ENCODE measurements at regions not wholly inside any gene's neighbourhood (a gene's known extent, or its start where the extent isn't known, plus 50 kb on each side); places are given as distances from the start of the nearest gene placed in this dataset.
A peak's percentile ranks its signal among the peaks of the same experiment; 100 is the strongest.

DNA sequence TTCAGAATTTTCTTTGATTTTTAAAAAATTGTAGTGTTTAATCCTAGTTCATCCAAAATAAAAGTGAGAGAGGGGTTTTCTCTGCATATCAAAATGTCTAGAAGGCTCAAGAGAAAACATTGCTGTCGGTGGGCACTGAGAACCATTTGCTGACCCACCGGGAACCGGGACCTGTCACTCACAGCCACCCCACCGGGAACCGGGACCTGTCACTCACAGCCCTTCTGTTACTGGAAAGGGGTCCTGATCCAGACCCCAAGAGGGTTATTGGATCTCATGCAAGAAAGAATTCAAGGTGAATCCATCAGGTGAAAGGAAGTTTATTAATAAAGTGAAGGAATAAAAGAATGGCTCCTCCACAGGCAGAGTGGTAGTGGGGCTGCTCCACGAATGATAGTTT is 106.0 kb upstream of the SFSWAP start:
- Histone ChIP-seq H3K36me3 (no peaks in the 10 kb centered on the region), H3K27me3 (peaks cover 6% of the 10 kb centered on the region; the same call in 1 of the 2 replicates), H3K4me3 (no peak overlapping the region), H3K9me3 (no peaks in the 10 kb centered on the region)
- no peak for DNase-seq

DNA sequence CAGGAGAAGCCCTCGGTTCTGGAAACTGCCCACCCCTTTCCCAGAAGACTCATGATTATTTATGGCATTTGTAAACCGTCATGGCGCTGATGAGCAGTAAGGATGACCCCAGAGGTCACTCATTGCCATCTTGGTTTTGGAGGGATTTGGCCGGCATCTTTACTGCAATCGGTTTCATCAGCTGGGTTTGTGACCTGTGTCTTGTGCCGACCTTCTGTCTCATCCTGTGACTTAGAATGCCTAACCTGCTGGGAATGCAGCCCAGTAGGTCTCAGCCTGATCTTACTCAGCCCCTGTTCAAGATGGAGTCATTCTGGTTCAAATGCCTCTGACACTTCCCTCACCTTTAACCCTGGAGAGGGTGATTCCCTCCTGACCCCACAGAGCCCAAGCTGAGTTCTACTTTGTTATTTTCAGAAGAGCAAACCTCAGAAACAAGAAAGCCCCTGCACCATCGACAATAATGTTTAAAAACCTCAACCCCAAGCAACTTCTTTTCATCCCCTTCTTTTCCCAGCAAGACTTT is 105.5 kb upstream of the SFSWAP start:
- Histone ChIP-seq H3K4me3 (no peak overlapping the region), H3K9me3 (no peaks in the 10 kb centered on the region), H3K36me3 (no peaks in the 10 kb centered on the region), H3K27me3 (peaks cover 6% of the 10 kb centered on the region; the same call in 1 of the 2 replicates)
- DNase-seq, result no peak

GRCh38 chr12:131606218-131606901 is 104.5 kb upstream of the SFSWAP start:
- no peak for DNase-seq
- H3K9me3 ChIP-seq, result no peaks in the 10 kb centered on the region
- no peaks in the 10 kb centered on the region for H3K36me3 ChIP-seq
- H3K4me3 ChIP-seq, result no peak overlapping the region
- peaks cover 6% of the 10 kb centered on the region; the same call in 1 of the 2 replicates for H3K27me3 ChIP-seq

- Histone ChIP-seq H3K27me3 (peaks cover 9% of the 10 kb centered on the region; the same call in 1 of the 2 replicates), H3K9me3 (no peaks in the 10 kb centered on the region)
- DNase-seq, result no peak
Observed at GRCh38 chr12:131607658-131608447, 103.0 kb upstream of the SFSWAP start.

GRCh38 chr12:131608740-131609690 is 101.9 kb upstream of the SFSWAP start:
- H3K27me3 ChIP-seq, result peaks cover 16% of the 10 kb centered on the region
- no peaks in the 10 kb centered on the region for H3K36me3 ChIP-seq
- H3K9me3 ChIP-seq, result no peaks in the 10 kb centered on the region
- DNase-seq, result peak; percentile 66
- H3K4me3 ChIP-seq, result no peak overlapping the region

More at GRCh38 chr12:131607658-131608447, 103.0 kb upstream of the SFSWAP start:
- Histone ChIP-seq H3K4me3 (no peak overlapping the region), H3K36me3 (no peaks in the 10 kb centered on the region)

DNA sequence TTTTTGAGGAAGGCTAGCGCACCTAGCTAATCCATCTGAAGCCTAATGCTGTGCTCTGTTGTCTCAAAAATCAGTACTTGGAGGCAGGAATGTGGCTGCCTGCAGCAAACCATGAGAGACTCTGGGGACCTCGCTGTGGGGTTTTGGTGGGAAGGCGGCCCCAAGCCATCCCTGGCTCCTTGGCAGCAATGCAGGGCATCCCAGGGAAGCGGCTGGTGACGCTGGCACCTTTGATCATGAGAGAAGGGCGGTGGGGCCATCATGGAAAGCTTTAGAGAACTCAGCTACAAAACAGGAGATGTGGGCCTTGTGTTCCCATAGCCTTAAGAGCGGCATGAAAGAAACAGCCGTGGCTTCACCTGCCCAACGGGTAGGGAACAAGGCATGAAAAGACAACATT is 101.1 kb upstream of the SFSWAP start:
- H3K27me3 ChIP-seq, result peaks cover 21% of the 10 kb centered on the region
- H3K4me3 ChIP-seq, result no peak overlapping the region
- no peaks in the 10 kb centered on the region for H3K36me3 ChIP-seq
- no peaks in the 10 kb centered on the region for H3K9me3 ChIP-seq
- DNase-seq, result no peak

- Histone ChIP-seq H3K27me3 (peaks cover 24% of the 10 kb centered on the region), H3K36me3 (no peaks in the 10 kb centered on the region), H3K9me3 (no peaks in the 10 kb centered on the region), H3K4me3 (no peak overlapping the region)
- DNase-seq, result no peak
Observed at GRCh38 chr12:131610181-131610580, 100.7 kb upstream of the SFSWAP start.

- Histone ChIP-seq H3K36me3 (no peaks in the 10 kb centered on the region), H3K27me3 (peaks cover 23% of the 10 kb centered on the region), H3K9me3 (no peaks in the 10 kb centered on the region), H3K4me3 (no peak overlapping the region)
- DNase-seq, result no peak
Observed at GRCh38 chr12:131610891-131611290, 100.0 kb upstream of the SFSWAP start.

GRCh38 chr12:131611416-131612091 is 99.3 kb upstream of the SFSWAP start:
- peaks cover 19% of the 10 kb centered on the region for H3K27me3 ChIP-seq
- no peaks in the 10 kb centered on the region for H3K36me3 ChIP-seq
- no peaks in the 10 kb centered on the region for H3K9me3 ChIP-seq
- no peak overlapping the region for H3K4me3 ChIP-seq
- DNase-seq, result no peak

- DNase-seq, result no peak
- H3K9me3 ChIP-seq, result no peaks in the 10 kb centered on the region
- H3K4me3 ChIP-seq, result no peak overlapping the region
- peaks cover 19% of the 10 kb centered on the region for H3K27me3 ChIP-seq
- no peaks in the 10 kb centered on the region for H3K36me3 ChIP-seq
Observed at GRCh38 chr12:131612092-131612755, 98.7 kb upstream of the SFSWAP start.

- DNase-seq, result no peak
- H3K27me3 ChIP-seq, result peaks cover 21% of the 10 kb centered on the region
- H3K36me3 ChIP-seq, result no peaks in the 10 kb centered on the region
- H3K4me3 ChIP-seq, result no peak overlapping the region
- no peaks in the 10 kb centered on the region for H3K9me3 ChIP-seq
Observed at GRCh38 chr12:131613186-131613585, 97.7 kb upstream of the SFSWAP start.

- no peak for DNase-seq
- no peak overlapping the region for H3K4me3 ChIP-seq
- no peaks in the 10 kb centered on the region for H3K9me3 ChIP-seq
- peaks cover 23% of the 10 kb centered on the region for H3K27me3 ChIP-seq
- no peaks in the 10 kb centered on the region for H3K36me3 ChIP-seq
Observed at GRCh38 chr12:131613678-131614077, 97.2 kb upstream of the SFSWAP start.

DNA sequence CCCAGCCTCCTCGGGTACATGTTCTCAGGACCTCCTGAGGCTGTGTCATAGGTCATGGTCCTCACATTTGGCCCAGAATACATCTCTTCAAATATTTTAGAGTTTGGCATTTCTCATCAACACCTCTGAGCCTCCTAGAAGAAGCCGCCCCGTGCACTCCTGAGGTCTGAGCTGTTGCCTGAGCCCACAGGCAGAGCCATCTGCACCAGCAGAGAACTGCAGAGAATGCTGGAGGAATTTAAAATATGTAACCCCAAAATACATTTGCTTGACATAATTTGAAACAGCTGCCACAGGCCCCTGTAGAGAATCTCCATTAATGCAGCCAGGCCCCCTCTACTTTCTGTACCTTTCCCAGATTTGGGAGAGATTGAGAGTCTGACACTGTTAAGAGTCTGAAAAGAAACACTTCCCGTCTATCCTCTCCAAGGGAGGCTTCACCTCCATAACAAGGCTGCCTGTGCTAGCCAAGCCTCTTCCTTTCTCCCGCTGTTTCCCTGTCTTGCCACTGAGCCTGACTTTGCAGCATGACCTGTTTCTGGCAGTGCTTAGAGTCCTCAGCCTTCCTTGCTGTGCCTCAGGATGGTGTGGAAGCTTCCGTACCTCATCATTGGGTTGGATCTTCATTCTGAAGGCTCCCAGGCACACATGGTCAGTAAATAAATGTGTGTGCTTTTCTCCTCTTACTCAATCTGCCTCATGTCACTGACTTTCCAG is 95.4 kb upstream of the SFSWAP start:
- Histone ChIP-seq H3K27me3 (peaks cover 23% of the 10 kb centered on the region), H3K9me3 (no peaks in the 10 kb centered on the region), H3K4me3 (no peak overlapping the region), H3K36me3 (no peaks in the 10 kb centered on the region)
- no peak for DNase-seq

DNA sequence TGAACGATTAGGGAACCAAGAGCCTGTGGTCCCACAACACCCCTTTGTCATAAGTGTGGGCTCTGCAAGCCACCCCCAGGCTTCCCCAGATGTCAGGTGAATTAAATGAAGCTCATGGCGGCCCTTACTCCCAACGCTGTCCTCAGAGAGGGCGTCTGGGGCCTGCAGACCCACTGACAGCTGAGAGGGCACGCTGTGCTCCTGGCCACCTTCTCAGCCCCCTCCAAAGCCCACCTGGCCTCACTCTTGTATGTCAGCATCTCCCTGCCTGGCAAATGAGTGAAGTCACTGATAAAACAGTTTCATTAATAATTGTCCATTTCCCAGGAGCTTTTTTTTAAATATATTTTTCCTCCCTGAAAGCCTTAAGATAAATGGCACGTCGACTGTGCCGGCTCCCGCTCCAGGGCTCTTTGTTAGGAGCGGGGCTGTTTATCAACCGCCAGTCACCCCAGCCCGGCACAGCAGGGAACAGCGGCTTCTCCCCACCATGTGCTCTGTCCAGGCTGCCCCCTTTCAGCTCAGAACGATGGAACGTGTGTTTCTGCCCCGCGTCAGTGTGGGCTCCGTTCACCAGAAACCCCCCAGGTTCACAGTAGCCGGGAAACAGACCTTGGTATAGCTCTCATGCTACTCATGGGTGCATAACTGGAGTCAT is 94.7 kb upstream of the SFSWAP start:
- H3K4me3 ChIP-seq, result no peak overlapping the region
- no peak for DNase-seq
- H3K36me3 ChIP-seq, result no peaks in the 10 kb centered on the region
- no peaks in the 10 kb centered on the region for H3K9me3 ChIP-seq
- peaks cover 23% of the 10 kb centered on the region for H3K27me3 ChIP-seq

DNA sequence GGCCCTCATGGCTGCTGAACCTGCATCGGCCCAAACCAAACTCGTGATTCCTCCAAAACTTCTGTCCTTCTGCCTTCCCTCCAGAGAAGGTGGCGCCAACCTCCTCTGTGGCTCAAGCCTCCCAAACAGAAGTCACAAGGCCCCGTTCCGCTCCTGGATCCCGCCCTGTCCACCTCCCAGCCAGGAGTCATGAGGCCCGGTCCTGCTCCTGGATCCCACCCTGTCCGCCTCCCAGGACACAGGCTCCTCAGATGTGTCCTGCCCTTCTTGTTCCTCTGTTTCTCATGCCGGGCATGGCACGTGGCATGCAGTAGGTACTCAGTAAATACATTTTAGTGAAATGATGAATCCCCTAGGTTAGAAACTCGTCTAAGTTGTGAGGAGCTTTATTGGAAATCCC is 94.2 kb upstream of the SFSWAP start:
- Histone ChIP-seq H3K4me3 (no peak overlapping the region), H3K36me3 (no peaks in the 10 kb centered on the region), H3K9me3 (no peaks in the 10 kb centered on the region), H3K27me3 (peaks cover 23% of the 10 kb centered on the region)
- DNase-seq, result no peak
